ENCODE measurements at regions not wholly inside any gene's neighbourhood (a gene's known extent, or its start where the extent isn't known, plus 50 kb on each side); places are given as distances from the start of the nearest gene placed in this dataset.
A peak's percentile ranks its signal among the peaks of the same experiment; 100 is the strongest.

DNA sequence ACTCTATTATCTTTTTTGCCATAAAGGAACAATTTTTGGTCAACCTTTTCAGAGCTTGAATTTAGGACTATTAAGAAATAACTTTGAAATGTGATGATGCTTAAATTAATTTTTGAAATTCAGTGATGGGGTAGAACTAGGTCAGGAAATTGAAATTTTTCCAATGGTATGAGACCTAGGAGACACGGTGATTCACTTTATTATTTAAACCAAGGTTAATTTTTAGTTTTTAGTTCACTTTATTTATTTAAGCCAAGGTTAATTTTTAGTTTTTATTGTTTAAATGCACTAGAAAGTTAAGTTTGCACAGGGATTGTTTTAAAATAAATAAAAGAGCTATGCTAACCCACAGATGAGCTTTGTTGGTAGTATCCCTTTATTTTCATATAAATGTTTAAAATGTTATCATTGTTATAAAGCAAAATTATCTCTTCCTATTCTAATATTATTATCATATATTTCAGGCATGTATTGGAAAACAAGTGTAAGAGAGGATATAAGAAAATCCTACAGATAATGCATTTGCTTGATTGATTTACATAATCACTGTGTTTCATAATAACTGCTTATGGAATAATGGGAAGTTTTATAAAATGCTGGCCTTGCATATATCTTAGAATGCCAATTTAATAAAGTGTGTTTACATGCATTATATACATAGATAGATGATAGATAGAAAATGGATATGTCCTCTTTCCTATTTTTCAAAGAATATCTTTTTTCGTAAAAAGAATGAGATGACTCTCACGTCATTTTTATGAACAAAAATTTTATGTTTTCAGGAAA, 163.6 kb downstream of the HGF start:
- DNase-seq (ENCODE audit: low read depth, low spot score), result no peak

DNA sequence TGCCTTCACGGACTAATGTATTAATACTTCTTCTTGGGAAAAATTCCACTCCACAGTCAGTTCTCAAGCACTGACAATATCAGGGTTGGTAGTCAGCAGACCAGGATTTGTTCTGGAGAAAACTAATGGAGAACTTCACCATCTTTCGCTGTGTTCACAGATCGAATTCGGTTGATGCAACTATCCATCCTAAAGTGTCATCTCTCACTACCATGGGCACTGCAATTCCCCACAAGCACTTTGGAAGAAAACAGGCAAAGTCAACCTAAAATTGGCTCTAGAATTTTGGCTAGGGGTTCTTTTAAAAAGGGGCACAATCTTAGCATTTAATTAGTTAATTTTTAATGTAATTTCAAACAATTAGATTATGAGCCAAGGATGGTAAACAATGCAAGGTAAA, 164.4 kb downstream of the HGF start:
- no peak for DNase-seq (ENCODE audit: low read depth, low spot score)

DNA sequence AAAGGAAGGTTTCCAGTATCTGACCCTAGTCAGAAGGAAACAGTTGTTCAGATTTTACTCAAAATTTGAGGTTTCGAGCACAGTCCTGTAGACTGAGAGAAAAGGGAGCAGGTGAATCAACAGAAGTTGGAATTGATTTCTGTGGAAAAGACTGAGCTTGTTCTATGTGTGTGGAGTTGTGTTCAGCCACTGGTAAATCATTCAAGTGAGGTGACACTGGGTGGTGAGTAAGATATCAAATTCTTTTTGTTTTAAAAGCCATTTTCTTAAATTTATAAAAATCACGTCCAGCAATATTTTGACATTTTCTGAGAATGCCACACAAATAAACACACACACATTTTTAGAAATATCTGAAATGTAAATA, 165.1 kb downstream of the HGF start:
- no peak for DNase-seq (ENCODE audit: low read depth, low spot score)

DNA sequence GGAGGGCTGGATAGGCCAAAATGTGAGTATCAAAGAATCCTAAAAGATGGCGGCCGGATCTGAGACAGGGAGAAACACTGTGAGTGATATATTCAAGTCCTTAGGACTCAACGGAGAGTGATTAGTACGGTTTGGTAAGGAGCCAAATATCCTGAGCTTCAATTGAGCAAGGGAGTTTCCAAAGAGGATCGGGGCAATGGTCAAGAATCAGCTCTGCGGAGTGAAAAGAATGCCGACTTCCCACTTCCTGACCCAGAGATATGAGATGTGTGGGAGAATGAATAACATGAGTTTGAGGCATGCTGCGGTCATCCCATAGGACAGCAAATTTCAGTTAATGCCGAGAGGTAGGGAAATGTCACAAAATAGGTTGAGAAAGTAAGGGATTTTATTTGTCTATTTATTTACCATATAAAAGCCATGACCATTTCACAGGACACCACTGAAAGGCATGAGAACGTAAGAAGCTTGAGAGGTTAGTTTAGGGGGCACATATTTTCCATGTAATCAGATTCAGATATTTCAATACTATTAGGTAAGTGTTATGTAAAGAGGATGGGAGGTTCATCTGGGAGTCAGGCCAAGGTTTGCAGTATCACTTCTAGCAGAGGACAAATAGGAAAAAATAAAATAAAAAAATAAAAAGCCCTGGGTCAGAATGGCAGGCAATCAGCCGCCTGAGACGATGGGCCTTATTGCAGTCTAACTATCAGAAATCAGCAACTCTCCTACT, 165.6 kb downstream of the HGF start:
- peak; percentile 72 for DNase-seq (ENCODE audit: low read depth, low spot score)

DNA sequence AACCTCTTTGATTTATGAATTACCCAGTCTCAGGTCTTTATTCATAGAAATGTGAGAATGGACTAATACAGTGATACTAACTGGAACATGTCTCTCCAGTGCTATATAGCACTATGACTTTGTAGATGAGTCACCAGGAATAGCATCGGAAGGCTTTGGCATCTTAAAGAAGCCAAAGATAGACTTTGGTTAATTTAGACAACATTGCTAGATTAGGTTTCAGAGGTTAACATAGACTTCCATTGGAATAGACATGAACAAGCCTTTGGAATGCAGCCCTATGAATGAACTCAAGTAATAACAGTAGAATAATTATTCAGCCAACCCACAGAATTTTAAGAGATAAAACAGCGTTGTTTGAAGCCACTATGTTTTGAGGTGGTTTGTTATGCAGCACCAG, 169.2 kb downstream of the HGF start:
- DNase-seq (ENCODE audit: low read depth, low spot score), result peak; percentile 84

DNA sequence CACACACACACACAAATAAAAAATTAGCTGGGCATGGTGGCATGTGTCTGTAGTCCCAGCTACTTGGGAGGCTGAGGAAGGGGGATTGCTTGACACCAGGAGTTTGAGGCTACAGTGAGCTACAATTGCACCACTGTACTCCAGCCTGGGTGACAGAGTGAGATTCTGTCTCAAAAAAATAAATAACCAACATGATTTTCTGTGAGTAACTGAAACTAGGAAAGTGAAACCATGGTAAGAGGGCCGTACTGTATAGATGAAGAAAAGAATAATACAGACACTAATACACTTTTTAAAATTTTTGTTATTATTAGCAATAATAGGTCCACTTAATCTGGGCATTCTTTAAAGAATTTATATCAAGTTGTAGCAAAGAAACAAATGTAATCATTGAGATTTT, 170.9 kb downstream of the HGF start:
- DNase-seq (ENCODE audit: low read depth, low spot score), result no peak

DNA sequence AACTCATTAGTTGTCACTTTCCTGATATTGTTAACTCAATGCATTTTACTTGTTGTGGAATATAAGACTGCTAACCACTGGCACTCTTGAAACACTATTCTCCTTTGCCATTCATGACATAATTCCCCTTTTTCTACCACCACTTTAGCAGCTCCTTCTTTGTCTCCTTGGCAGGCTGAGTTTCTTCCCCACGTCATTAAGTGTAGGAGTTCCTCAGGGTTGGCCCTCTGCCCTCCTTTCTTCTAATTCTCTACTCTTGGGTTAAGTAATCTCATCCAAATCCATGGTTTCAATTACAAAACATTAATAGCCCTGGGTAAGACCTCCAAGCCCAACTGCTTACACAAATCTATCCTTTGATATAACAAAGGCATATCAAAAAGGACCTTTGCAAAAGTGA, 175.1 kb downstream of the HGF start:
- peak; percentile 15 for DNase-seq (ENCODE audit: low read depth, low spot score)

DNA sequence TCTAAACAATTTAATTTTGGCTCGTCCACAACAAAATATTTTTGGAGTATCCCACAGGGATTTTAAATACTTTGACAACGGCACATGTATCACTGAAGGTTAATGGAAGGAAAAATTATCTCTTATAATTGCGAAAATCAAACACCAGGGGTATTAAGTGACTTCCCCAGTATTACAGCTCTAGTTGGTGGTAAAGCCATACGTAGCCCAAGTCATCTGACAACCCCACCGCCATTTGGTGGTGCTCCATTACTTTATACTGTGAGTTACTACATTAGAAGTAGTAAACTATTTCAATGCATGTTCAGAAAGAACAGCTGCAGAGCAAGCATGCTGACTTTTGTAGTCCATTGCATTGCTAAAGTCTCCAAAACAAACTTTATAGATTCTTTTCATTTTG, 179.7 kb downstream of the HGF start:
- DNase-seq (ENCODE audit: low read depth, low spot score), result no peak

DNA sequence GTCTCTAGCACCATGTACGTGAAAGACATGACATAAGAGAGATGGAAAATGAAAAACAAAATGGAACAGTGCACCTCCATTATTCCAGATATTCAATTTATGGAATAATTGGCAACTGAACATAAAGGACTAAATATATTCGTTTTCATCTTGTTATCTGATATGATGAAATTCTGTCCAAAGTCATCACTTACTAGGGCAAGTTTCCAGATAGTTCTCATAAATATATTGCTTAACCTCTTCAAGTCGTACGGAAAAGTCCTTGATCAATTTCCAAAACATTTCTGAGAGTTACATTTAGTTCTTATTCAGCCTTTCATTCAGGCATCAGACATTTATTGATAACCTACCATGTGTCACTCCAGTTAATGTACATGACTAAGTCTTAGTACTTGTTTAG, 185.2 kb downstream of the HGF start:
- DNase-seq (ENCODE audit: low read depth, low spot score), result no peak

DNA sequence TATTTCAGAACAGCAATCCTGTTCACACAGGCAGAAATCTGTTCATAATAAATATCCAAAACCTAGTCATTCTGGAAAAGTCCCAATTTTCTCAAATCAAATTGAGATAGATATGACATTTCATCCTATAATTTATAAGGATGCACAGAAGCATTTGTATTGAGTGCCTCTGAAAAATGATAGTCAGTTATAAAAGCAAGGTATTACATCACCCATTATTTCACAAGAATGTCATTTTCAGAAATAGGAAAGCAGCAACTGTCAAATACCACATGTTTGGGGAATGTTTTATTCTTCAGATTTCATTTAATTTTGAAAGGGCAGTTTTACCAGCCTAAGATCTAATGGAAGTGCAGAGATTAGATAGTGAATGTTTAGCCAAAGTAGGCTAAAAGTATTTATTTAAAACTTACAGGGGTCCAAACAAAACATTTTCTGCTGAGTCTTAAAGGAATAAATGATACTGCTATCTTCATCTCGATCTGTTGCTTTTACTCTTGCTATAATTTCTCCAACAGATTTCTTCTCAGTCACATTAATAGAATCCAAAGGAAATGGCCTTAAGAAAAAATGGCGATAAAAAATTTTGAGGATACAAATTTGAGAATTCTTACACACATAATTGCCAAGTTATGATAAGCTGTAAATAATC, 185.8 kb downstream of the HGF start:
- DNase-seq (ENCODE audit: low read depth, low spot score), result no peak

DNA sequence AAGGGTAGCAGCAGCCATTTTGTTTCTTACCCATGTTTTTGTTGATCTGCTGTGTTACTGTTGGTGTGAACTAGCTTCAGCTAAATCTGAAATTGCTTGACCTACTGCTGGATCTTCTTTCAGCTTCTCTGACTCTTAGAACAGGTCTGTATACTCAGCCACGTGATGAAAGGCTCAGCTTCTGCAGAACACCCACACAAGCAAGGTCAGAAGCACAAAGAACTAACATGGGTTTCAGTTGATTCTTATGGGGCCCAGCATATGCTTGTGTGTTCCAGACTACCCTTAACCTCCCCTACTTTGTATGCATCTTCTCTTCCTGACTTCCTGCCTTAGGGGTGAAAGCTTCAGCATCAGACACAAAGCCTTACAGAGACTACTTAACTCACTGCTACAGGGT, 186.8 kb downstream of the HGF start:
- DNase-seq (ENCODE audit: low read depth, low spot score), result no peak

DNA sequence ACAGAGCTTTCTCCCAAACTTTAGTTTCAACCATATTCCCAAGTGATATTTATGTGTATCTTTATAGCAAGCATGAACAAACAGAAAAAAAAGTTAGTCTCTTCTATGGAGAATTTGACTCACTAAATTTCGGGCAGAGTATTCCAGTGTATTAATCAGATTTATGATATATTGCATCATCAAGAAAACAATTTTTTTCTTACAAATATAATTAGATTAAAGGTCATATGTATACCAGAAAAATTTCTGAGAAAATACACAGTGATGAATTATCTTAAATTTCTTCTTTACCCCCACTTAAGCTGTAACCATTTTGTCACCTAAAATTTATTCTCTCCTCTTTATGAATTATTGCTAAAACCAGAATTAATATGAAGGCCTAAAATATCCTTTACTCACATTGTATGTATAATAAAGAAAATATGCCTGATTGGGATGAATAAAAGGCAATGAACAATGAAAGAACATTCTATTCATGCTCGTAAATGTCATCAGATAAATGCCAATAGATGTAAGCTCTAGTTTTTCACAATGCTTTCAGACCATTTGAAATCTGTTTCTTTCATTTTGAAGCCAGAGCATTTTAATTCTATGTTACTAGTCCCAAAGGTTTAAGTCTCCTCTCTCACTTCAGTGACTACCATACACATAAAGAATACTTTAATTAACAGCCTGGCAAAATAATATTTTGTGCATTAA, 192.1 kb downstream of the HGF start:
- no peak for DNase-seq (ENCODE audit: low read depth, low spot score)

DNA sequence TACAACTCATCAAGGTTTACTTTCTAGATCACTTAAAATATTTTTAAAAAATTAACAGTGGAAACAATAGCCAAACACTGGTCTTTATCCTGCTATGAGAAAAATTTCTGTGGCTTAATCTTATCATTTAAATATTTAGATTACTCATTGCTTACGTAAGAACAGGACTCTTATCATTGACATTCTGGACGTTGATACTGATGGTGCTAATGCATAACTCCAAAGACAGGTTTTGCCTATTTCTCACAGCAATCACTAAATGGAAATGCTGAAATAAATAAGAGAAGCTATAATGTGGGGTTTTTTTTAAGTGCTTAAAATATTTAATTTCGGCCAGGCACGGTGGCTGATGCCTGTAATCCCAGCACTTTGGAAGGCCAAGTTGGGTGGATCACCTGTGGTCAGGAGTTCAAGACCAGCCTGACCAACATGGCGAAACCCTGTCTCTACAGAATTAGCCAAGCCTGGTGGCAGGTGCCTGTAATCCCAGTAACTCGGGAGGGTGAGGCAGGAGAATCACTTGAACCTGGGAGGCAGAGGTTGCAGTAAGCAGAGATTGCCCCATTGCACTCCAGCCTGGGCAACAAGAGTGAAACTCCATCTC, 195.0 kb downstream of the HGF start:
- DNase-seq (ENCODE audit: low read depth, low spot score), result peak; percentile 10

DNA sequence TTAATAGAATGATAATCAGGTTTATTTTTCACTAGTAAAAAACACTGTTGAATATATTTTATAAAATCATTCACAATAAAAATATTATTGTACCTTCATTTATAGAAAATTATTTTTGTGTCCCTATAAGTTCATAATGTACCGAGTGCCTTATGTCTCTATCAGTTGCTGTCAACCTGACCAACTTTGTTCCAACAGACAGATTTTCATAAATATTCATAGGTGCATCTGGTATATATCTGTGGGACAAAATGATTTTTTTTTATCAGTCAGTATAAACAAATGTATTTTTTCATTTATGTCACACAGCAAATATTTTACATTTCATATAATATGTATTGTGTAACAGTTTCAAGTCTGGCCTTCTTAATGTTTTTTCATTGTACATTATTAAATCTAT, 195.9 kb downstream of the HGF start:
- DNase-seq (ENCODE audit: low read depth, low spot score), result no peak

DNA sequence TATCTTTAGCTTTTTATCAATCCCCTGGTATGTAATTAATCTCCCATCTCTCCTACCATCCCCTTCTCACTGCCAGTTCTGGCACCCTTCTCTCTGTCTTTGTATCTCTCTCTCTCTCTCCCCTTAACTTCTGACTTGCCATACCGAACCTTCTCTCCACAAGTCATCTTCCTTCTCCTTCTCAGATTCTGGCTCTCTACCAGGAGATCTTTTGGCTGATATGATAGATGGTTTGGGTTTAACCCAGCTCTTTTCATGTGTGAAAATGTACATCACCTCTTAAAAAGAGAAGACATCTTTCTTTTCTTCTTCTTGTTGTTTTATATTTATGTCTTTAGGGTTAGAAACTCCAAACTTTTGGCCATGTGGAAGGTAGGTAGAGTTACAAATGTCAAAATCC, 196.7 kb downstream of the HGF start:
- no peak for DNase-seq (ENCODE audit: low read depth, low spot score)

DNA sequence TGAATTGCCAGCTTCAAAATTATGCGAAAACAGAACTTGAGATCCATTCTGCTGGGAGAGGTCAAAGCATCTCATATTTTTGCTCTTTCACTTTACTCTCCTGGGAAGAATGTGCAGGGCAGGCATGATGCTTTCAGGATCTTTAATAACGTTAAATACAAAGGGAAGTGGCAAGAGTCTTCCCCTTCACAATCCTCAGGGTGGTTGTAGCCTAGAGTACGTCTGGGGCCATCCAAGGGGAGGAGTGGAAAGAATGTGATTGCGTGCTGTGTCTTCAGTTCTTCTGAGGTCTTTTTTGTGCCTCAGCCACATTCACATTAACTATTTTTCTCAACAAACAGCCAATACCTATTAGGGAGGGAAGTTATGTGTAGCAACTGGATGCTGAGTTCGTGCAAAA, 207.3 kb downstream of the HGF start:
- DNase-seq (ENCODE audit: low read depth, low spot score), result no peak

DNA sequence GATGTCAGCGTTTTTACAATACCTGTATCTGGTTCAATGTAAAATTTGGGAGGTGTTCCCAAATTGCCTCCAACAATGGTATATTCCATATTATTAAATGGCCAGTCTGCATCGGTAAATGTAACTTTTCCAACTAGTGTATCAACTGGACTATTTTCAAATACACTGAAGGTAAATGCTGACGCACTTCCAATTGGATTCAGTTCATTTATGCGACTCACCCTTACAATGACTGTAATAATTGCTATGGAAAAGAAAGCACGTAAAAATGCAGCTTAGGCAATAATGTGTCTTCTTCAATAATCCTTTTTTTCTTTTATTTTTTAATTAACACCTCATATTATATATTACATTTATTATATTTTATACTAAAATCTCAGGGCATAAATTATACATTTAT, 209.1 kb downstream of the HGF start:
- no peak for DNase-seq (ENCODE audit: low read depth, low spot score)

DNA sequence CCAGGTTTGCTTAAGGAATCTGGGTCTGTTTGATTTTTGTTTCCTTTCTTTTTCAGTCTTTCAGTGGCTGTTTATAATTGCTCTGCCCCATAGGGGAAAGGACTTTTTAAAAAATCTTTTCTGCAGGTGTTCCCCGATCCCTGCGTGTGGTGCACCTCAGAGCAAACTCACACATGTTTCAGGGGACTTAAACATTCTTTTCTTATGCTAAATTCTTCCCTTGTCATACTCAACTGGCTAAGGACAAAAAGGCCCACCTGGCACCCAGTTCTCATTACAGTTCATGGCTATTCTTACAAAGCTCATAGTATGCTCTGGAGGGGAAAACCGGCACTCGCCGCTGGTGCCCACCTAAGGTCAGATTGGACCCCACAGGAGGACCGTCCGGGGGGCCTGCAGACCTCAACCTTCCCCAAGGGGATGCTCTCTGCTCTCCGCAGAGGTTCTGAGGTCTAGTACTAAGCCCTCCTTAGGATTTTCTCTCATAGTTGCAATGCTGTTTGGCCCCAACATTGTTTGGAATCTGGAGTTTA, 220.3 kb downstream of the HGF start:
- no peak for DNase-seq (ENCODE audit: low read depth, low spot score)

DNA sequence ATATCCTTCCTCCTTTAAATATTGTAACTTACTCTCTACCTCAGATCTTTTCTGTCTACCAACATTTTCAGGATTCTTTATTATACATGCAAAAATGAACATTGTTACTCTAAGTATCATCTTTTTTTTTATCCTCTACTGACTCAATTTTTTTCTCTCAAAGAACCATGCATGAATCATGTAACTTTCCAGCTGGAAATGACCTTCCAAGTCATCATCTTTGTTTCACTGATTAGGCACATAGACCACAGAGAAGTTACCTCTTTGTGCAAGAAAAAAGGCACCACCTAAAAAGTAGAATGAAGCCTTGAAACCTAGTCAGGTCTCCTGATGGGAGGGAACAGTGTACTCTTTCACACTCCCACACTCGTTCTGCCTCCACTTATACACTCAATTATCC, 234.9 kb downstream of the HGF start:
- no peak for DNase-seq (ENCODE audit: low read depth, low spot score)

DNA sequence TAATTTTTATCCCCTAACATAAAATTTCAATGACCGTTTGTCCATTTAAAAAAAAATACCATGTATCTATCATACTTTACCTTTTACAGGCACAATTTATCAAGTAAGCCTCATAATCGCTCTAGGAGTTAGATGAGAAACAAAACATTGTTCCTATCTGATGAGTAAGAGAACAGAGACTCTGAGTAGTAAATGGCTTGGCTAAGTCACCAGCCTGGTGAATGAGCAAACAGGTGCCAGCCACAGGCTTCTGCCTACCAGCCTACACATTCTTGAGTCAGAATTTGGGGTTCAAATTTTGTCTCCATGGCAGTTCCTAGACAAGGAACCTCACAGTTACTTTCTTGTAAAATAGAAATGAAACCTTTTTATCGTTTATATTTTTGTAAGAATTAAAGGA, 235.4 kb downstream of the HGF start:
- DNase-seq (ENCODE audit: low read depth, low spot score), result no peak

DNA sequence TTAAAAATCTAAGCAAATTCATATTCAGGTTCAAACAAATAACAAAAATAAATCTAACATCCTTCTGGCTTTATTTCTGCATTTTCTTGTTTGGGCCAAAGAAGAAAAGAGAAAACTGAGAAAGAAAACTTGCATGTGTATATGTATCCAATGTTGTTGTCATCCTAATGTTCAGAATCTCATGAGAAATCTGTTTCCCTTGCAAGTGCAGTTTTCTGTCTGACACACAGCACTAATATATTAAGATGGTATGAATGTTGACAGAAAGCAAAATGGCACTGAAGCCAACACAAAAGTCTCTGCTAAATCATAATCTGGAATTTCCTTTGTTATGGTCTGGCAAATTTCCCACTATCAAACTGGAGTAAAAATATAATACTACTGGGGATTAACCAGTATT, 235.9 kb downstream of the HGF start:
- no peak for DNase-seq (ENCODE audit: low read depth, low spot score)

DNA sequence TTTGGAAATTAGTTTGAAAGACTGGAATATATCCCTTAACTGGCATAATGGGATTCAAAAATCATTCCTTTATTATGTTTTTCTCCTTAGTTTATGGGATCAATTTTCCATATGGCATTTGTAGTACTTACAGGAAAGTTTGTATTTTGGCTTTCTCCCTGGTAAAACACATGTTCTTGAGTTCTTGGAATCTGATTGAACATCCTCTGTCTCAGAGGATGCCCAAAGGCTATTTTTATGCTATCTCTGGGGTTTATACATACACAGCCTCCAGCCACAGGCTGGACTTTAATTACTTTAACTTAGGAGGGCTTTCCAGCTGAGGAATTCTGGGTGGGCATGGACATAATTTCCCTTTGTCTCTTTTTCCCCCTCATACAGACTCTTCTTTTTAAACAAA, 236.4 kb downstream of the HGF start:
- no peak for DNase-seq (ENCODE audit: low read depth, low spot score)
